Hepatic stellate cell (primary cell): ENCODE measurements at regions not wholly inside any gene's neighbourhood (a gene's known extent, or its start where the extent isn't known, plus 50 kb on each side); places are given as distances from the start of the nearest gene placed in this dataset.
A peak's percentile ranks its signal among the peaks of the same experiment; 100 is the strongest.
"Not testable (repeated sequence)": the region's sequence is repeated elsewhere in the genome, so short reads cannot be mapped to it uniquely, and the experiment has no call there.

Experiments used
- DNase-seq: peaks from one replicate; pipeline ENCODE4 v3.0.0; 2011; ENCODE audit warnings: low spot score

GRCh38 chr5:125611541-125611940 is 811.7 kb upstream of the GRAMD2B start:
- no peak for DNase-seq

GRCh38 chr5:125612181-125612721 is 811.0 kb upstream of the GRAMD2B start:
- no peak for DNase-seq

- no peak for DNase-seq
Measured at GRCh38 chr5:125612776-125613175, 810.4 kb upstream of the GRAMD2B start.

- DNase-seq: no peak
Measured at GRCh38 chr5:125630237-125630636, 793.0 kb upstream of the GRAMD2B start.

- DNase-seq: no peak
Measured at GRCh38 chr5:125633523-125633922, 789.7 kb upstream of the GRAMD2B start.

GRCh38 chr5:125634216-125634835 is 788.9 kb upstream of the GRAMD2B start:
- no peak for DNase-seq

- DNase-seq: no peak
Measured at GRCh38 chr5:125639858-125640257, 783.4 kb upstream of the GRAMD2B start.

- no peak for DNase-seq
Measured at GRCh38 chr5:125652761-125653160, 770.4 kb upstream of the GRAMD2B start.

GRCh38 chr5:125654392-125654791 is 768.8 kb upstream of the GRAMD2B start:
- no peak for DNase-seq

- DNase-seq: no peak
Measured at GRCh38 chr5:125655156-125655555, 768.1 kb upstream of the GRAMD2B start.

GRCh38 chr5:125657936-125658335 is 765.3 kb upstream of the GRAMD2B start:
- DNase-seq: no peak

- DNase-seq: no peak
Measured at GRCh38 chr5:125659316-125660023, 763.7 kb upstream of the GRAMD2B start.

- no peak for DNase-seq
Measured at GRCh38 chr5:125660231-125660895, 762.8 kb upstream of the GRAMD2B start.

- DNase-seq: no peak
Measured at GRCh38 chr5:125661584-125661983, 761.6 kb upstream of the GRAMD2B start.

- no peak for DNase-seq
Measured at GRCh38 chr5:125668884-125669283, 754.3 kb upstream of the GRAMD2B start.

- DNase-seq: no peak
Measured at GRCh38 chr5:125673359-125673950, 749.8 kb upstream of the GRAMD2B start.

GRCh38 chr5:125679522-125679921 is 743.7 kb upstream of the GRAMD2B start:
- peak; percentile 2 for DNase-seq

- no peak for DNase-seq
Measured at GRCh38 chr5:125683669-125684068, 739.5 kb upstream of the GRAMD2B start.

- no peak for DNase-seq
Measured at GRCh38 chr5:125685771-125686170, 737.4 kb upstream of the GRAMD2B start.

- not testable (repeated sequence) for DNase-seq
Measured at GRCh38 chr5:125691738-125692530, 731.3 kb upstream of the GRAMD2B start.

- no peak for DNase-seq
Measured at GRCh38 chr5:125695996-125696655, 727.1 kb upstream of the GRAMD2B start.
